Ovary (tissue), 7 donors: ENCODE measurements at regions not wholly inside any gene's neighbourhood (a gene's known extent, or its start where the extent isn't known, plus 50 kb on each side); places are given as distances from the start of the nearest gene placed in this dataset.

ENCODE experiments used
- DNase-seq, 5 donors: peaks; one replicate each; pipeline ENCODE4 v3.0.0-alpha.2; 2019 to 2020
- H3K27ac ChIP-seq, 2 donors: fragments of 200-600 bp; one replicate each; pipeline versions ENCODE4 v1.5.1 to v1.8.0; 2019 to 2022
- H3K27me3 ChIP-seq: fragments of 200-600 bp; one replicate; pipeline ENCODE4 v1.8.0; 2022
- H3K36me3 ChIP-seq: fragments of 200-600 bp; sonication (generic); one replicate; pipeline ENCODE4 v1.5.1; 2019
- H3K4me1 ChIP-seq: one replicate; pipeline ENCODE4 v1.8.1; 2013; ENCODE audit warnings: mild to moderate bottlenecking, moderate library complexity; ENCODE audit not compliant: insufficient read depth
- H3K4me3 ChIP-seq: fragments of 200-600 bp; sonication (generic); one replicate; pipeline ENCODE4 v1.5.1; 2017
- H3K9me3 ChIP-seq, 2 donors: fragments of 200-600 bp in 1 of 2; sonication (generic) in 1 of 2; one replicate each; pipeline versions ENCODE4 v1.5.1 to v1.8.1; 2013 to 2019; ENCODE audit warnings: mild to moderate bottlenecking in 1 of 2, moderate library complexity in 1 of 2
- CTCF ChIP-seq, 3 donors: fragments of 450-650 bp in 2 of 3; fragments of 200-600 bp in 1 of 3; IDR thresholded peaks; one replicate each; pipeline versions ENCODE4 v1.5.1 to v1.8.0; 2016 to 2022; ENCODE audit warnings: antibody characterized with exemption in 3 of 3, mild to moderate bottlenecking in 1 of 3
- EP300 ChIP-seq: sonication (generic); formaldehyde crosslinking; IDR thresholded peaks from one replicate; pipeline ENCODE4 v1.6.1; 2017; ENCODE audit warnings: antibody characterized with exemption
- POLR2A ChIP-seq: fragments of 450-650 bp; IDR thresholded peaks from one replicate; pipeline ENCODE4 v1.6.1; 2017; ENCODE audit warnings: antibody characterized with exemption, mild to moderate bottlenecking, moderate library complexity
- WGBS, 3 donors: extraction: QIAGEN DNeasy Blood & Tissue Kit in 1 of 3; methylation state at CpG; one replicate each; pipeline versions ENCODE4 v1.1.5 to v1.1.7; 2013 to 2017; 5-methylcytosine and 5-hydroxymethylcytosine counted together
- intact Hi-C, 4 donors: fragments of 100-400 bp; cut with DNase I; formaldehyde crosslinking; loops; one replicate each; pipeline versions ENCODE4 v1.11.0 to v1.15.1; 2022 to 2023
- donor health status: DM: no; HTN: no; CAD: no; lungs with moderate emphysema.
- donor health status: DM: no; HTN: no; CAD: no.
- donor health status: Bipolar disorder and iron deficiency.
- donor health status: DM: no; HTN: no; CAD: no.
- donor health status: DM: yes; HTN: yes; CAD: no.

DNA sequence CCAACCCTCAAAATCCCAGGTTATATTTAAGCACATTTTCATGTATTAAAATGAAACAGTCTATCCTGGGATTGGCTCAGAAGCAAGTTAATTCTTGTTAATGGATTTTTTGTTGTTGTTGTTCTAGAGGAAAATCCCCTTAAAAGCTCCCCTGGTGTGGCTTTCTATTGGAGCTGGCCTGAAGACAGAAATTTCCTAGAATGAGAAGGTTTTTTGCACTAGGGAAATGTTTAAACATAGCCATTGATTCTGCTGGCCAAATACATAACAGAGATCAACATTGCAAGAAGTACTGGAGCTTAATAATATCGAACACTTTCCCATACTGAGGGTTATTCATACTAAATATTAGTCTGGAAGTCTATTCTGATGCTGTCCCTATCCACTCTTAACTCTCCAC, 148.8 kb upstream of the PCDH18 start:
- no peaks in the 10 kb centered on the region for H3K4me1 ChIP-seq
- DNase-seq, result no peak
- intact Hi-C loops, result no loop called here
- H3K4me3 ChIP-seq, result no peak overlapping the region
- no peaks in the 10 kb centered on the region for H3K36me3 ChIP-seq
- H3K27ac ChIP-seq, result no peak overlapping the region
- H3K27me3 ChIP-seq, result no peaks in the 10 kb centered on the region
- WGBS, 3 donors, result 70 to 89% (median 84%) methylated on average over 1 of the region's 1 CpG
- no peaks in the 10 kb centered on the region for H3K9me3 ChIP-seq
- TF ChIP-seq EP300, result no peak
- no peak for TF ChIP-seq POLR2A
- TF ChIP-seq CTCF (IDR thresholded peaks at IDR 0.05), result no peak

- no peaks in the 10 kb centered on the region for H3K36me3 ChIP-seq
- 68 to 82% (median 72%) methylated on average over 1 of the region's 1 CpG for whole genome bisulfite sequencing, 3 donors
- no peaks in the 10 kb centered on the region for H3K4me1 ChIP-seq
- H3K4me3 ChIP-seq, result no peak overlapping the region
- TF ChIP-seq EP300 (no peak), POLR2A (no peak), CTCF (IDR thresholded peaks at IDR 0.05) (no peak)
- no peaks in the 10 kb centered on the region for H3K9me3 ChIP-seq
- H3K27ac ChIP-seq, result no peak overlapping the region
- DNase-seq, result no peak
- H3K27me3 ChIP-seq, result no peaks in the 10 kb centered on the region
- intact Hi-C loops, result loop anchor here in 1 of 4 donors (5.0 kb wide), 1 partner anchor 1879 kb away; the partner anchor contains the start of gene SETD7
These were observed 146.5 kb upstream of the PCDH18 start for GRCh38 chr4:137678796-137679195.

- Histone ChIP-seq H3K9me3 (no peaks in the 10 kb centered on the region), H3K27me3 (no peaks in the 10 kb centered on the region), H3K4me1 (no peaks in the 10 kb centered on the region), H3K4me3 (no peak overlapping the region), H3K27ac (no peak overlapping the region), H3K36me3 (no peaks in the 10 kb centered on the region)
- DNase-seq, result no peak
- no peak for TF ChIP-seq POLR2A
- TF ChIP-seq EP300, result no peak
- no peak for TF ChIP-seq CTCF (IDR thresholded peaks at IDR 0.05)
- intact Hi-C loops, result loop anchor here in 1 of 4 donors (5.0 kb wide), 1 partner anchor 1879 kb away; the partner anchor contains the start of gene SETD7
These were observed 145.6 kb upstream of the PCDH18 start for GRCh38 chr4:137677863-137678262.

- TF ChIP-seq CTCF (IDR thresholded peaks at IDR 0.05), result no peak
- TF ChIP-seq POLR2A, result no peak
- no peak for TF ChIP-seq EP300
- intact Hi-C loops, result loop anchor here in 1 of 4 donors (5.0 kb wide), 1 partner anchor 1881 kb away; the partner anchor contains the start of gene SETD7
- WGBS, 3 donors, result 96 to 99% (median 96%) methylated on average over 1 of the region's 1 CpG
These were observed 144.2 kb upstream of the PCDH18 start for GRCh38 chr4:137676357-137676998.

More at GRCh38 chr4:137676357-137676998, 144.2 kb upstream of the PCDH18 start:
- Histone ChIP-seq H3K4me1 (no peaks in the 10 kb centered on the region), H3K4me3 (no peak overlapping the region), H3K27ac (no peak overlapping the region), H3K27me3 (no peaks in the 10 kb centered on the region), H3K36me3 (no peaks in the 10 kb centered on the region), H3K9me3 (no peaks in the 10 kb centered on the region)
- no peak for DNase-seq
